Stomach (tissue), 8 donors: ENCODE measurements at regions not wholly inside any gene's neighbourhood (a gene's known extent, or its start where the extent isn't known, plus 50 kb on each side); places are given as distances from the start of the nearest gene placed in this dataset.

Experiments used
- DNase-seq, 2 donors: peaks; one replicate each; pipeline versions ENCODE4 v3.0.0 to v3.0.0-alpha.2; 2013 to 2019
- H3K27ac ChIP-seq, 5 donors: fragments of 200-600 bp in 4 of 5; sonication (generic) in 4 of 5; one replicate each; pipeline ENCODE4 v1.5.1; 2013 to 2019; ENCODE audit warnings: mild to moderate bottlenecking in 1 of 5, moderate library complexity in 1 of 5
- H3K27me3 ChIP-seq, 3 donors: fragments of 200-600 bp; sonication (generic); one replicate each; pipeline ENCODE4 v1.5.1; 2017 to 2019; ENCODE audit warnings: mixed run types in 1 of 3
- H3K36me3 ChIP-seq, 4 donors: fragments of 200-600 bp; sonication (generic); 1 replicate in 3 of 4; 2 replicates in 1 of 4; pipeline ENCODE4 v1.5.1; 2016 to 2019
- H3K4me1 ChIP-seq, 4 donors: fragments of 200-600 bp; sonication (generic); one replicate each; pipeline ENCODE4 v1.5.1; 2016 to 2019
- H3K4me3 ChIP-seq, 4 donors: fragments of 200-600 bp; sonication (generic) in 3 of 4; one replicate each; pipeline ENCODE4 v1.5.1; 2016 to 2019; ENCODE audit warnings: mild to moderate bottlenecking in 1 of 4
- H3K9me3 ChIP-seq, 4 donors: fragments of 200-600 bp; sonication (generic); one replicate each; pipeline ENCODE4 v1.5.1; 2016 to 2019
- CTCF ChIP-seq, 7 experiments: fragments of 450-650 bp in 4 of 7; fragments of 200-600 bp in 3 of 7; sonication (generic) in 3 of 7; IDR thresholded peaks; one replicate each; pipeline ENCODE4 v1.5.1; 2016 to 2019; ENCODE audit warnings: antibody characterized with exemption in 7 of 7, control low read depth in 2 of 7, mild to moderate bottlenecking in 1 of 7
- EP300 ChIP-seq: sonication (generic); formaldehyde crosslinking; IDR thresholded peaks from one replicate; pipeline ENCODE4 v1.6.1; 2017; ENCODE audit warnings: antibody characterized with exemption
- POLR2A ChIP-seq, 4 donors: fragments of 450-650 bp; IDR thresholded peaks; one replicate each; pipeline ENCODE4 v1.6.1; 2016; ENCODE audit warnings: antibody characterized with exemption in 4 of 4, control low read depth in 2 of 4, mild to moderate bottlenecking in 1 of 4, moderate library complexity in 1 of 4
- POLR2AphosphoS5 ChIP-seq, 3 donors: sonication (generic); formaldehyde crosslinking; IDR thresholded peaks; one replicate each; pipeline ENCODE4 v1.6.1; 2016; ENCODE audit warnings: antibody characterized with exemption in 3 of 3
- WGBS, 5 donors: extraction: QIAGEN DNeasy Blood & Tissue Kit in 3 of 5; methylation state at CpG; one replicate each; pipeline versions ENCODE4 v1.1.5 to v1.1.7; 2013 to 2018; 5-methylcytosine and 5-hydroxymethylcytosine counted together
- intact Hi-C: fragments of 100-400 bp; cut with DNase I; formaldehyde crosslinking; loops from one replicate; pipeline ENCODE4 v1.15.1; 2023; ENCODE audit warnings: low total_unique reads
- donor health status: healthy with polysubstance abuse.
- donor health status: Bipolar disorder and iron deficiency.
- donor health status: healthy.

DNA sequence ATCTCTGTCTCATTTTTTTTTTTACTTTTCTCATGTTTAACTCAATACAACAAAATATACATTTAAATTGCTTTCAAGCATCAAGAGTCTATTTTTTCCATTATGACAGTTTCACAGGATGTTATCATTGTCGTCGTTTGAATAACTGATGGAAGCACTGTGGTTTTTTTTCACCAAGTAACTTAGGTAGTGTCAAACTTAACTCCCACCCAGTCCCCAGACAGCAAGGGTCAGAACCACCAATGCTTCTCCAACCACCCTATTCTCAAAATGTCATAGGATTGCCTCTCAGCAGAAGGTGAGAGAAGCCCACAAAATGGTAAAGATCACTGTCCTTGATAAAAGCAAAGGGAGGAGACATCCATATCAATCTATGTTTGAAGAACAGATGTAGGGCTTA lies 339.4 kb downstream of the SFMBT2 start:
- no peak for TF ChIP-seq EP300
- TF ChIP-seq CTCF (IDR thresholded peaks at IDR 0.05), result no peak
- no peak for TF ChIP-seq POLR2A (IDR thresholded peaks at IDR 0.05)
- no peak for TF ChIP-seq POLR2AphosphoS5 (IDR thresholded peaks at IDR 0.05)

GRCh38 chr10:7070950-7071349 lies 339.9 kb downstream of the SFMBT2 start:
- Histone ChIP-seq H3K27ac (no peak overlapping the region), H3K4me1 (peaks cover 0 to 5% (median 0%) of the 10 kb centered on the region in 4 donors), H3K9me3 (no peaks in the 10 kb centered on the region), H3K4me3 (no peak overlapping the region), H3K27me3 (no peaks in the 10 kb centered on the region), H3K36me3 (no peaks in the 10 kb centered on the region)
- intact Hi-C loops, result no loop called here
- TF ChIP-seq POLR2AphosphoS5 (IDR thresholded peaks at IDR 0.05), result no peak
- no peak for TF ChIP-seq EP300
- TF ChIP-seq CTCF (IDR thresholded peaks at IDR 0.05), result no peak
- TF ChIP-seq POLR2A (IDR thresholded peaks at IDR 0.05), result no peak
- WGBS, 5 donors, result 68 to 80% (median 70%) methylated on average over 2 of the region's 2 CpGs
- no peak for DNase-seq

More for the DNA sequence above, 339.4 kb downstream of the SFMBT2 start:
- no peak overlapping the region for H3K27ac ChIP-seq
- WGBS, 5 donors, result 64 to 84% (median 81%) methylated on average over 2 of the region's 2 CpGs
- H3K4me3 ChIP-seq, result no peak overlapping the region
- no peak for DNase-seq
- no peaks in the 10 kb centered on the region for H3K36me3 ChIP-seq
- H3K9me3 ChIP-seq, result no peaks in the 10 kb centered on the region
- H3K27me3 ChIP-seq, result no peaks in the 10 kb centered on the region
- intact Hi-C loops, result no loop called here
- peaks cover 0 to 5% (median 0%) of the 10 kb centered on the region in 4 donors for H3K4me1 ChIP-seq

DNA sequence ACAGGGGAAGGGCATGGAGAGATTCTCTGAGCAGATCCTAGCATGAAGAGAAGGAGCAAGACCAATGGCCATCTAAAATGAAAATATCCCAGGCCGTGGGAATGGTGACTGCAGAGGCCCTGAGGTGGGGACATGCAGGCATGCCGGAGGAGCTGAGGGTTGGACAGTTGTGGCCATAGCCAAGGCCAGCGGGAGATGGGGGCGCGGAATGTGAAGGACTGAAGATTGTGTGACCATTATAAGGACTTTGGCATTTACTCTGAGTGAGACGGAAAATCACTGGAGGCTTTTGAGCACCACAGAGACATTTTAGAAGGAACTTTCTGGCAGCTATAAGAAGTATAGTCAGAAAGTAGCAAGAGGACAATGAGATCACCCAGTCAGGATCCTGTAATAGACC lies 341.1 kb downstream of the SFMBT2 start:
- intact Hi-C loops, result no loop called here
- H3K27me3 ChIP-seq, result no peaks in the 10 kb centered on the region
- WGBS, 5 donors, result 81 to 95% (median 93%) methylated on average over 6 of the region's 6 CpGs
- no peak overlapping the region for H3K27ac ChIP-seq
- H3K36me3 ChIP-seq, result no peaks in the 10 kb centered on the region
- H3K4me1 ChIP-seq, result no peaks in the 10 kb centered on the region
- no peak for DNase-seq
- no peak overlapping the region for H3K4me3 ChIP-seq
- no peaks in the 10 kb centered on the region for H3K9me3 ChIP-seq
- TF ChIP-seq POLR2AphosphoS5 (IDR thresholded peaks at IDR 0.05), result no peak
- TF ChIP-seq EP300, result no peak
- no peak for TF ChIP-seq POLR2A (IDR thresholded peaks at IDR 0.05)
- TF ChIP-seq CTCF (IDR thresholded peaks at IDR 0.05), result no peak

DNA sequence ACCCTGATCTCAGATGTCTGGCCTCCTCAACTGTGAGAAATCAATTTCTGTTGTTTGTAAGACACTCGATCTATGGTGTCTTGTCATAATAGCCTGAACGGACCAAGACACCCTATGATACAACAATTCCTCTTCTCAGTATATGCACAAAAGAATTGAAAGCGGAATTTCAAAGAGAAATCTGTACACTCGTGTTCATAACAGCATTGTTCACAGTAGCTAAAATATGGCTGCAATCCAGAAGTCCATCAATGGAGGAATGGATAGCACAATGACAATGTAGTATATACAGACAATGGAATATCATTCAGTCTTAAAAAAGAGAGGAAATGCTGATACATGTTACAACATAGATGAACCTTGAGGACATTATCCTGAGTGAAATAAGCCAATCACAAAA lies 354.6 kb downstream of the SFMBT2 start:
- TF ChIP-seq CTCF (IDR thresholded peaks at IDR 0.05), result no peak
- TF ChIP-seq EP300, result no peak
- no peak for TF ChIP-seq POLR2A (IDR thresholded peaks at IDR 0.05)
- TF ChIP-seq POLR2AphosphoS5 (IDR thresholded peaks at IDR 0.05), result no peak
- WGBS, 5 donors, result 85 to 93% (median 90%) methylated on average over 4 of the region's 4 CpGs

More for the DNA sequence above, 354.6 kb downstream of the SFMBT2 start:
- Histone ChIP-seq H3K4me1 (no peaks in the 10 kb centered on the region), H3K4me3 (no peak overlapping the region), H3K27ac (no peak overlapping the region), H3K27me3 (no peaks in the 10 kb centered on the region), H3K36me3 (no peaks in the 10 kb centered on the region), H3K9me3 (no peaks in the 10 kb centered on the region)
- intact Hi-C loops, result no loop called here
- DNase-seq, result no peak
